Stimulated activated CD8-positive, alpha-beta memory T cell treated with anti-CD3 and anti-CD28 coated beads, Interleukin-12 subunit alpha, Interleukin-12 subunit beta, amount 100 ng/mL, for 24 hours (primary cell): ENCODE measurements at regions not wholly inside any gene's neighbourhood (a gene's known extent, or its start where the extent isn't known, plus 50 kb on each side); places are given as distances from the start of the nearest gene placed in this dataset.
"Not testable (repeated sequence)": the region's sequence is repeated elsewhere in the genome, so short reads cannot be mapped to it uniquely, and the experiment has no call there.

Source experiments
- DNase-seq: peaks from one replicate; pipeline ENCODE4 v3.0.0-alpha.2; 2020; ENCODE audit errors: extremely low read depth

DNA sequence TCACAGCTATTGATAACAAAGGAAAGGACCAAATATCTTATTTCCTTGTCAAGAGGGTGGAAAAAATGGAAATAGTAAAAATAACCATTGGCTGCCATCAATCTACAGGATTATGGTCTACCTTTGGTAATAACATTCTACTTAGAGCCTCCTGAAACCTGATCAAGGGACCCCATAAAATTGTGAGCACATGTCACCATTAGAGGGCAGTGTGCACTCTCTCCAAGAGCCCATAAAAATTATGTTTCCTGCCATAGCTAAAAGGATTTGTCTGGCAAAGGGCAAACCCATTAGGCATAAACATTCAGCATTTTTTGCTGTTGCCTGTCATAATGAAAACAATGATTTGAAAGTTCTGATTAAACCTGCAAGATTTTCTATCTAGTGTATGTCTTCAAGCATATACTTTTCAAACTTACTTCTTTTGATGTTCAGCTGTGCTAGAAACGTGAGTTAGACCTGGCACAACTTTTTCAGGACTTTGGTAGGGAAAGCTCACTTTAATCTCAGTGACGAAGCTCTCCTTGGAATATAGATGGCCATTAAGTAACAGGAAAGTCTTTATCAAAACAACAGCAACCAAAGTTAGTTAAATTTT, 120.7 kb upstream of the ZFP64 start:
- DNase-seq, result no peak

GRCh38 chr20:52311209-52311794, 119.7 kb upstream of the ZFP64 start:
- no peak for DNase-seq

GRCh38 chr20:52309181-52309580, 117.6 kb upstream of the ZFP64 start:
- no peak for DNase-seq

- DNase-seq, result no peak
Measured at GRCh38 chr20:52306477-52306876, 114.9 kb upstream of the ZFP64 start.

DNA sequence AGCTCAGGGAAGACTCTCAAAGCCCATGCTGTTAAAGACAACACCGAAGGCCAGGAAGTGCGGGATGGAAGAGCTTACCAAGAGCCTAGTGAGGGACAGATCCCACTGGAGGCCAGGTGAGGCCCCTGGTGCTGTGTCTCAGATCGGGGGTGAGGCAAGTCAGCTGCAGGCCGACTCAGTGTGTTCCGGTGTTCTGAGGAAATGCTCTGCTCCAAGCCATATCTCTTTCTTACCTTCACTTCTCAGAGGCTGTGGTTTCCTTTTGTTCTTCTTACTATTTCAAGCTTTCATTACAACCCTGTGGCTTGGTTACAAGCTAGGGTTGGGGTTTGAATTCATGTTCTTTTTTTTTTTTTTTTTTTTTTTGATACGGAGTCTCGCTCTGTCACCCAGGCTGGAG, 114.3 kb upstream of the ZFP64 start:
- DNase-seq, result no peak

DNA sequence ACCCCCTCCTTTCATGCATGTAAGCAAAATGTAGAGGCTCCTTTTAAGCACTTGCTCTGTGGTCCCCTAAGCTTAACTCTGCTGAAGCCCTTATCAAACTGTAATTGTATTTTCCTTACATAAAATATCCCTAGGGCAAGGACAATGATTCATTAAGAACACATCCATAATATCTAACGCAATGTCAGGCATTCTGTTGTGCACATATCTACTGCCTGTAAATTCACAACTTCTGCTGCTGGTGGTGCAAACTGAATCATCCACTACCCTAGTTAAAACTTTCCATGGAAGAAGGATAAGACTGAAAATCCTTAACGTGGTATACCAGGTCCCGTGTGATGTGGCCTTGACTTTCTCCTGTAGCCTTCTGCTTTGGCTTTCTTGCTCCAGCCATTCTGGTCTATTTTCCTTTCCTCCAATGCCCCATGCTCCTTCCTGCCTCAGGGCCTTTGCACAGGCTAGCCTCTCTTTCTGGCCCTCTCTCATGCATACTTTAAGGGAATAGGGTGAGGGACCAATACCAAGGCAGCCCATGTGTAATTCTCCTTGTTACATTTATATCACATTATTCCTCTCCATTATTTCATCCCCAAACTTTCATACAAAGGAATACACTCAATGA, 113.6 kb upstream of the ZFP64 start:
- no peak for DNase-seq

DNA sequence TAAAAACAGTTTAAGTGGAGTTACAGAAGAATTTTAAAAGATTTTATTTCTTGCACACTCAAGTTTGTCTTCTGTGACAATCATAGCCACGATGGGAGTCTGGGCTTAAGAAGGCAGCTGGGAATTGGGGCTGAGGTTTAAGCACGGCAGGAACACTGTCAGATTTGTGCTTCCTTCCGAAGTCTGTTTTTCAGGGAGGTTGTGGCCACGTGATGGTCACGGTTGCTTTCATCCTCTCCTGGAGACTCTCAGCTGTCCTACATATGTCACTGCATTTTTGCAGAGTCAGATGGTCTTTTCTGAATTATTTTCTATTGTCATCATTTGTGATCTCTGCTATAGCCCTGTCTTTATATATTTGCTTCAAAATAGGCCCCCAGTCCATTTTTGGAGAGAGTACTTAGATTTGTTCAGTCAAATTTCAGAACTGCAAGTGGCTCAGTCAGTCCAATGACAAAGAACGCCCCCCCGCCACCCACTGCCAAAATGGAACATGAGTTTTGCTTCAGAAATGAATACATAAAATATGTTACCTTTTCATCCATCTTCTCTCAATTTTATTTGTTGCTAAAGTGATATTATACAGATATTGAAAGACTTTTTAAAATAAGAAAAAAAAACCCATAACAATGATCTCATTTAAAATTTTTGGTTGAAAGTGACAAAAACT, 111.8 kb upstream of the ZFP64 start:
- DNase-seq, result no peak

- DNase-seq, result no peak
Measured at GRCh38 chr20:52302736-52303135, 111.2 kb upstream of the ZFP64 start.

DNA sequence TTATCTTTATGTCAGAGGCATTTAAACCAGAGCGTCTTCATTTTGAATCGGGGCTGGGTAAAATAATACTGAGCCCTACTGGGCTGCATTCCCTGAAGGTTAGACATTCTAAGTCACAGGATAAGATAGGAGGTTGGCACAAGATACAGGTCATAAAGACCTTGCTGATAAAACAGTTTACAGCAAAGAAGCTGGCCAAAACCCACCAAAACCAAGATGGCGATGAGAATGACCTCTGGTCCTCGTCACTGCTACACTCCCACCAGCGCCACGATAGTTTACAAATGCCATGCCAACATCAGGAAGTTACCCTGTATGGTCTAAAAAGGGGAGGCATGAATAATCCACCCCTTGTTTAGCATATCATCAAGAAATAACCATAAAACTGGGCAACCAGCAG, 110.5 kb upstream of the ZFP64 start:
- DNase-seq, result not testable (repeated sequence)

- DNase-seq, result no peak
Measured at GRCh38 chr20:52295556-52295955, 104.0 kb upstream of the ZFP64 start.

GRCh38 chr20:52294106-52294628, 102.6 kb upstream of the ZFP64 start:
- no peak for DNase-seq

DNA sequence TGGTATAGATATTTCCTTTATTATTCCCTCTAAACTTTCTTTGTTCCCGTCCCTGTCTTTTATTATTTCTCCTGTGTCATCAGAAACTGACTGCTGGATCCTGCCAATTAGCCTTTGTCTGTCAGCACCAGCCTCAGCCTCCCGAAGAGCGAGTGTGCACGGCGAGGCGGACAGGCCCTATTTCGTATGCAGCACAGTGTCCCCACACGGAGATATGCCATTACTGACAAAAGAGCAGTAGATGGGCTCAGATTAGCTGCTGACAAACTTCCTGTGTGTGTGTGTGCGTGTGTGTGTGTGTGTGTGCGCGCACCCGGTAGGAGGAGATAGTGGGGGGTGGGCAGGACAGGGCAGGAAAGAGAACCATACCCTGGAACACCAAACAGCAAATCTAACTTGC, 99.5 kb upstream of the ZFP64 start:
- DNase-seq, result no peak

DNA sequence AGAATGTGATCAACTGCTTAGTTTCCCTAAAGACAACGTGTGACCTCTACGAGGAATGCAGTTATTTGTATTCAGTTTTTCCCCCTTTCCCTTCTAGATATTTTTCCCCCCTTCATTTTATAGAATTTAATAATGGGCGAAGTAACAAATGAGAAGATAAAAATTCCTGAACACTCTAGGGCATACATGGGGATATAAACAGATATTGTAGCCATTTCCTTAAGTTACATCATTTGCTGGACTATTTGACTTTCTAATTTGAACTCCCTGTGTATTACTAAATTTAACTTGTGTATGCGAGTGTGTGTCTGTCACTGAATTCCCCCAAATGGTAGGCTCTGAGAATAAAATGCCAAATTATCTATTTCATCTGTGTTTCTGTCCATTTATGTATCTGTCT, 99.0 kb upstream of the ZFP64 start:
- DNase-seq, result no peak

- DNase-seq, result no peak
Measured at GRCh38 chr20:52289956-52290565, 98.5 kb upstream of the ZFP64 start.

- no peak for DNase-seq
Measured at GRCh38 chr20:52280407-52280806, 88.8 kb upstream of the ZFP64 start.

- no peak for DNase-seq
Measured at GRCh38 chr20:52279706-52280105, 88.1 kb upstream of the ZFP64 start.

DNA sequence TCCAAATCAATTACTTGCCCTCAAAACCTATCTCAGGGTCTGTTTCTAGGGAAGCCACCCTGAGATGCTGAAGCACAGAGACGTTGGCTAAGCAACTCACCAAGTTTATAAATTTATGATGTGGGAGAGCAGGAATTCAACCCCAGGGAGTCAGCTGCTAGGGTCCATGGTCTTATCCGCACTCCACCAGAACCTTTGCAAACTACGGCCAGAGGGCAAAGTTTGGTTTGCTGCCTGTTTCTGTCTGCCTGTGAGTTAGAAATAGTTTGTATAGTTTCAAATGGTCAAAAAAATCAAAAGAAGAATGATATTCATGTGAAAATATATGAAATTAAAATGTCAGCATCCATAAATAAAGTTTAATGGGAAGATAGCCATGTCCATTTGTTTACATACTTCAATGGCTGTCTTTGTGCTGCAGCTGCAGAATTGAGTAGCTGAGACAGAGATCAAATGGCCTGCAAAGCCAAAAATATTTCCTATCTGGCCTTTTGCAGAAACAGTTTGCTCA, 83.7 kb upstream of the ZFP64 start:
- DNase-seq, result no peak

GRCh38 chr20:52270696-52271095, 79.1 kb upstream of the ZFP64 start:
- no peak for DNase-seq

DNA sequence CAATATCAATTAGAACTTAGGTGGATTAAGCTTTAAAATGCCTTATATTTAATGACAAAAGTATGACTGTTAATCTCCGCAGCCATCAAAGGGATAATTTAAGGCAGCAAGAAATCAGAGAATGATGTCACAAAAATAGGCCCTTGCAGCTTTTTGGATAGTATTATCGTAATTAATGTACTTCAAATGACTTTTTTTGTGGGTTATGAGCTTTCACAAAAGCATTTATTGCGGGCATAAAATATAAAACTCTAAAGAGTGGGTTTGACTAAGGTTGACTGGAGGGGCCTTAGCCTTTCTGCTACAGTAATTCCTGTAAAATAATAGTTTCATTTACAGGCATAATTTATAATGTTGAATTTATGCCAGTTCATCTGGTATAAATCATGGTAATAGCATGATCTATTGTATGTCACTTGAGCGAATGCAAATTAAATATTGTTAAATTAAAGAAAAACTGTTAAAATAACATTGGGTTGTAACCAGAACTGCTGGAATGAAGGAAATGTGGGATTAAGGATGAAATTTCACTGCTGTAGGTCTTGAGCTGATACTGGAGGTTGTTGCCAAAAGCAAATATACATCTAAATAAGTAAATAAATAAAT, 78.5 kb upstream of the ZFP64 start:
- no peak for DNase-seq

GRCh38 chr20:52269321-52269720, 77.7 kb upstream of the ZFP64 start:
- no peak for DNase-seq

DNA sequence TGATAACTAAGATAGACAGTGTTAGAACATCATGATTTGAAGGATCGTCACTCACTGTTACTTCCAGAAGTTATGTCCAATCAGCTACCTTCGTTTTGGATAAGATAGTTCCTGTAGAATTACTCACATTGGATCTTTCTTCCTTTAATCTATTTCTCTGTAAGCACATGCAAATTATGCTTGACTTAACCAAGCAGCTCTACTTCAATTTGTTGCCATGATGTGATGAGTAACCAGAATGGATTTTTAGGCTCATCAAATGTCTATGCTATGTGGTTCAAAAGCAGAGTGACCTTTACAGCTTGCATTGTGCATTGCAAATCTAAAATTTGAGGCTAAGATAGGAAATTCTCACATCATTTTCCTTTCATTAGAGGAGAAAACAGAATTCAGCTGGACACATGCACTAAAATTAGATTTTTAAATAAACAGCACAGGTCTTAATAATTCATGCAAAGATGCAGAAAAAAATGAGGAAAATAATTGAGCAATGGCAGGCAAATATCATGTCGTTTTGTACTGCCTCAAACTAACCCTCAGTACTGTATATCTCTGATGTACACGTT, 76.7 kb upstream of the ZFP64 start:
- DNase-seq, result no peak
